Muscle of leg (tissue), 3 donors: ENCODE measurements at regions not wholly inside any gene's neighbourhood (a gene's known extent, or its start where the extent isn't known, plus 50 kb on each side); places are given as distances from the start of the nearest gene placed in this dataset.
A peak's percentile ranks its signal among the peaks of the same experiment; 100 is the strongest.

Experiments
- DNase-seq: peaks from one replicate; pipeline ENCODE4 v3.0.0; 2013
- H3K27ac ChIP-seq: one replicate; pipeline ENCODE4 v1.5.1; 2013; ENCODE audit warnings: mild to moderate bottlenecking, low read length, control low read depth
- H3K27me3 ChIP-seq: one replicate; pipeline ENCODE4 v1.6.1; 2013; ENCODE audit warnings: low read length; ENCODE audit not compliant: control insufficient read depth, insufficient read depth
- H3K36me3 ChIP-seq: one replicate; pipeline ENCODE4 v1.6.1; 2013; ENCODE audit warnings: low read length; ENCODE audit not compliant: control insufficient read depth, insufficient read depth
- H3K4me1 ChIP-seq: one replicate; pipeline ENCODE4 v1.6.1; 2013; ENCODE audit warnings: low read length; ENCODE audit not compliant: control insufficient read depth, insufficient read depth
- H3K4me3 ChIP-seq: one replicate; pipeline ENCODE4 v1.5.1; 2013; ENCODE audit warnings: low read length, control low read depth
- H3K9me3 ChIP-seq: replicated peaks from 2 replicates; pipeline ENCODE4 v1.6.1; 2013; ENCODE audit warnings: low read depth, low read length; ENCODE audit not compliant: control insufficient read depth
- WGBS: methylation state at CpG from one replicate; pipeline ENCODE4 v1.1.5; 2013; ENCODE audit warnings: missing lambda C conversion rate; ENCODE audit not compliant: insufficient coverage; 5-methylcytosine and 5-hydroxymethylcytosine counted together

GRCh38 chr5:5798041-5798440, 375.6 kb downstream of the ICE1 start:
- no peak for DNase-seq
- Histone ChIP-seq H3K36me3 (no peaks in the 10 kb centered on the region), H3K4me1 (peaks cover 3% of the 10 kb centered on the region), H3K4me3 (no peak overlapping the region), H3K27me3 (no peaks in the 10 kb centered on the region), H3K27ac (no peak overlapping the region), H3K9me3 (no peaks in the 10 kb centered on the region)
- WGBS: 88% methylated on average over 4 of the region's 5 CpGs

GRCh38 chr5:5795074-5795771, 372.7 kb downstream of the ICE1 start:
- Histone ChIP-seq H3K9me3 (no peaks in the 10 kb centered on the region), H3K27me3 (no peaks in the 10 kb centered on the region), H3K27ac (peak overlapping the region; percentile 14), H3K36me3 (no peaks in the 10 kb centered on the region), H3K4me3 (no peak overlapping the region), H3K4me1 (peaks cover 3% of the 10 kb centered on the region)
- WGBS: 52% methylated on average over 9 of the region's 14 CpGs
- DNase-seq: peak; percentile 64

GRCh38 chr5:5794118-5794560, 371.7 kb downstream of the ICE1 start:
- Histone ChIP-seq H3K4me1 (peaks cover 3% of the 10 kb centered on the region), H3K27me3 (no peaks in the 10 kb centered on the region), H3K4me3 (no peak overlapping the region), H3K36me3 (no peaks in the 10 kb centered on the region), H3K27ac (no peak overlapping the region), H3K9me3 (no peaks in the 10 kb centered on the region)
- WGBS: 43% methylated on average over 2 of the region's 4 CpGs
- DNase-seq: no peak

DNA sequence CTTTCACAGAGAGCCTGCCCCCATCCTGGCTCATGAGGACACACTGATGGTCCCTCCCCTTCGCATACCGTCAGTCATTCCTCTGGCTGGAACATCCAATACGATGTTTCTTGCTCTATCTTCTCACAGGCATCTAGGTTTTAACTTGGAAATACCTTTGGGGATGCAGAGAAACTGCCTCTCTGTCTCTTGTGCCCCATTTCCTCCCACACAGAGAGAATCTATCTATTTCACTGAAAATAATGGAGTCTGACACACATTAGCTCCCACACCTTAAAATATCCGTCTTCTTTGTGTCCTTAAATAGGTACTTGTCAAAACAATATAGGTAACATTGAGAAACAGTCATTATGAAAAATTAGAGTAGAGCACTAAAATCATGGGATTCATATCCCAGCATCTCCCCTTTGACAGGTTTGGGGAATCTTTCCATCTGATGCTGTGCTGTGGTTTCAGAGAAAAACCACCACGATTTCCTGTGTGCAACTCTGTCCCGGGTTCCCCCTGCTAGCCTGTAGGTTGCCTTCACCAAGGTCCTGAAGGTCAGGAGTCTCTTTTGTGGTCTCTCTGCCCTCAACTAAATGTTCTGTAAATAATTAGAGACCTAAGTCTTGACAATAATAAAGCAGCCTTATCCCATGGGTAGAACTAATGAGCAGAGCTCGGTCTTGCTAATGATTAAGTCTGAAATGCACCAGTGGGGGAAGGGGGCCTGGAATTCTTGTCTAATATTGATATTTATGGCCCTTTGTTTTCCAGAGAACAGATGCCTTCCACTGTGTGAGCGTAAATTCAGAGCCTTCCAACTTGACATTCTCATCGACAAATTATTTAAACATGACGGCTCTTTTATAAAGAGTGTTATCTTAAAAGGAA, 371.0 kb downstream of the ICE1 start:
- H3K27ac ChIP-seq: no peak overlapping the region
- H3K27me3 ChIP-seq: no peaks in the 10 kb centered on the region
- H3K36me3 ChIP-seq: no peaks in the 10 kb centered on the region
- peaks cover 3% of the 10 kb centered on the region for H3K4me1 ChIP-seq
- WGBS: 59% methylated on average over 4 of the region's 10 CpGs
- H3K9me3 ChIP-seq: no peaks in the 10 kb centered on the region
- H3K4me3 ChIP-seq: no peak overlapping the region
- DNase-seq: no peak

DNA sequence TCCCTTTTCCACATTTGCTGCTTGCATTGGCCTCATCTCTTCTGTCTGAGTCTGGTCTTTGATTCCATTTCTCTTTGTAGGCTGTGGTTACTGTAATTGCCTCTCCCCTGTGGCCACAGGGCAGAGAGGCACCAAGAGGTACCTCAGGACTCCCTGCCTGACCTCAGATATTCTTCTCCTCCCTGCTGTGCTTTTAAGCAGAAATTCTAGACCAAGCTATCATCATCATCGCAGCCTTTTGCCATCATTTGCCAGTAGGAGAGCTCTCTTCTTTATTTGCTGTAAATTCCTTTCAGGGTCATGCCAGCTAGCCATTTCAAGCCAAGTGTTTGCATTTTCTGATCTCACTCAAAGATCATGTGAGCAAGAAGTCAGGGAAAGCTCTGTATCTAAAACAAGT, 369.6 kb downstream of the ICE1 start:
- no peaks in the 10 kb centered on the region for H3K36me3 ChIP-seq
- H3K27ac ChIP-seq: no peak overlapping the region
- no peaks in the 10 kb centered on the region for H3K27me3 ChIP-seq
- 100% methylated on average over 1 of the region's 1 CpG for WGBS
- peaks cover 2% of the 10 kb centered on the region for H3K9me3 ChIP-seq
- no peak for DNase-seq
- peaks cover 3% of the 10 kb centered on the region for H3K4me1 ChIP-seq
- H3K4me3 ChIP-seq: no peak overlapping the region

DNA sequence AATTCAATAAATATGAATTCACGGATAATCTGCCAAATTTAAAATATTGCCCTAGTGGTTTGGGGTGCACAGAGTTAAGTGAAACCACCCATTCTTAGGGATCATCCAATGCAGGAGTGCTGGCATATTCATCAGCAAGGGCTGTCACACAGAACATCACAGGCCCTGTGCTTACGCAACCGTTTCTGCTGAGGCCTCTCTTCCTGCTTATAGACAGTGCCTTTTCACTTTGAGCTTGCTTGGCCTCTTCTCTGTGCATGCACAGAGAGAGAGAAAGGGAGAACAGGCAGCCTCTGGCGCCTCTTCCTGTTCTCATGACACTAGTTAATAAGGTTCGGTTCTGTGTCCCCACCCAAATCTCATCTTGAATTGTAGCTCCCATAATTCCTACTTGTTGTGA, 366.3 kb downstream of the ICE1 start:
- WGBS: 96% methylated on average over 3 of the region's 5 CpGs
- Histone ChIP-seq H3K36me3 (no peaks in the 10 kb centered on the region), H3K27ac (no peak overlapping the region), H3K27me3 (no peaks in the 10 kb centered on the region), H3K4me1 (no peaks in the 10 kb centered on the region), H3K9me3 (peaks cover 2% of the 10 kb centered on the region), H3K4me3 (no peak overlapping the region)
- DNase-seq: no peak

GRCh38 chr5:5787373-5787772, 364.9 kb downstream of the ICE1 start:
- no peaks in the 10 kb centered on the region for H3K27me3 ChIP-seq
- H3K27ac ChIP-seq: no peak overlapping the region
- DNase-seq: peak; percentile 53
- H3K4me1 ChIP-seq: no peaks in the 10 kb centered on the region
- no peak overlapping the region for H3K4me3 ChIP-seq
- WGBS: 67% methylated on average over 1 of the region's 2 CpGs
- no peaks in the 10 kb centered on the region for H3K36me3 ChIP-seq
- peaks cover 2% of the 10 kb centered on the region for H3K9me3 ChIP-seq

GRCh38 chr5:5784101-5784500, 361.6 kb downstream of the ICE1 start:
- WGBS: 45% methylated on average over 2 of the region's 5 CpGs
- Histone ChIP-seq H3K4me1 (no peaks in the 10 kb centered on the region), H3K4me3 (no peak overlapping the region), H3K27me3 (no peaks in the 10 kb centered on the region), H3K36me3 (no peaks in the 10 kb centered on the region), H3K27ac (no peak overlapping the region), H3K9me3 (peaks cover 2% of the 10 kb centered on the region)
- DNase-seq: peak; percentile 53

DNA sequence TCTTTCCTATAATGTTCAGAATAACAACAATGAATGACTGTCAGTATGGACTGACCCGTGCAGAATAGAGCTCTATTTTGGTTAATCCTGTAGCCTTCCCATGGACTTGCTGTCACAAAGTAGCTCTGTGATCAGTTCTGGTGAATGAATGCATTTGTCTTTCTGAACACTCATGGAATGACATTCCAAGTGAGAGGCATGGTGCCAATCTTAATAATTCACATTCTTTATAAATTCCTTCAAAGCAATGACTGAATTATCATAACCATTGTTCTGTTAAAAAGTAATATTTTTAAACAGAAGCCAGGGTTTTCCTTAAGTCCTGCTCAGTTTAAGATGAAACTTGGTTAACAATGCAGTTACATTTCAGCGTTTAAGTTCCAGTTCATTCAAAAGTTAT, 360.5 kb downstream of the ICE1 start:
- no peak overlapping the region for H3K4me3 ChIP-seq
- WGBS: no CpG with 5 or more reads among the region's 2 CpGs
- no peaks in the 10 kb centered on the region for H3K27me3 ChIP-seq
- H3K4me1 ChIP-seq: no peaks in the 10 kb centered on the region
- DNase-seq: no peak
- H3K36me3 ChIP-seq: no peaks in the 10 kb centered on the region
- H3K27ac ChIP-seq: no peak overlapping the region
- H3K9me3 ChIP-seq: peaks cover 2% of the 10 kb centered on the region

DNA sequence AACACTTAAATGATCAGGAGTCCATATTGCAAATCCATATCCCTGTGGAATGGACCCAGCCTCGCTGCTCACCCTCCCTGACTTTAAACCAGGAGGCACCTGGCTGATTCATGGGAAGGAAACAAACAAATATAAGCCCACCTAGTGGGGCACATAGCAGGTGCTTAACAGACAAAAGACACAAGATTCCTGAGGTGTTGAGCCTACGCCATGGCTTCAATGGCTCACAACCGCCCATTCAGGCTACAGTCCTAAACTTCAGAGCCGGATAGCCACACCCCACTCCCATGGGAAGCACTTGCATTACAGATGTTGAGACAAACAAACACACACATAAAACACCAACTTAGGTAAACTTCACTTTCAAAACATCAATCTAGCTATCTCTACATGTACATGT, 359.9 kb downstream of the ICE1 start:
- Histone ChIP-seq H3K9me3 (peaks cover 2% of the 10 kb centered on the region), H3K27ac (no peak overlapping the region), H3K36me3 (no peaks in the 10 kb centered on the region), H3K4me1 (no peaks in the 10 kb centered on the region), H3K4me3 (no peak overlapping the region), H3K27me3 (no peaks in the 10 kb centered on the region)
- 82% methylated on average over 3 of the region's 4 CpGs for WGBS
- no peak for DNase-seq
